B cell (primary cell): ENCODE measurements at regions not wholly inside any gene's neighbourhood (a gene's known extent, or its start where the extent isn't known, plus 50 kb on each side); places are given as distances from the start of the nearest gene placed in this dataset.

ENCODE experiments used
- ATAC-seq: fragments of 200-7000 bp; cut with Tn5 transposase; one replicate; pipeline ENCODE4 v1.10.0; 2021; ENCODE audit warnings: low read depth, mild to moderate bottlenecking, moderate number of reproducible peaks, moderate library complexity
- CTCF ChIA-PET: fragments of 350-600 bp; sonication (Branson Sonifier 250); formaldehyde crosslinking; loops from one replicate; lab custom pipeline; 2021; ENCODE audit warnings: antibody characterized with exemption, inconsistent platforms; lab: Charles Lee
- POLR2A ChIA-PET: fragments of 350-600 bp; sonication (Branson Sonifier 250); formaldehyde crosslinking; loops from one replicate; lab custom pipeline; 2021; ENCODE audit warnings: antibody characterized with exemption; lab: Charles Lee
- DNase-seq: peaks from one replicate; pipeline ENCODE4 v3.0.0; 2013
- H2AFZ ChIP-seq: 2 replicates; pipeline ENCODE4 v1.6.1; 2012; ENCODE audit warnings: mild to moderate bottlenecking, low read depth, low read length; ENCODE audit not compliant: insufficient read depth, poor library complexity, severe bottlenecking
- H3K27ac ChIP-seq, 2 donors: 1 replicate in 1 of 2; 2 replicates in 1 of 2; pipeline ENCODE4 v1.5.1; 2012 to 2013; ENCODE audit warnings: low read length in 2 of 2, mild to moderate bottlenecking in 2 of 2, moderate library complexity in 1 of 2
- H3K27me3 ChIP-seq, 4 experiments: fragments of 200-600 bp in 1 of 4; sonication (generic) in 1 of 4; replicated peaks in 1 of 4; 1 replicate in 2 of 4; 2 replicates in 2 of 4; pipeline versions ENCODE4 v1.6.1 to v1.7.0; 2013 to 2016; ENCODE audit warnings: low read length in 3 of 4, mild to moderate bottlenecking in 2 of 4, mixed read lengths in 1 of 4, moderate library complexity in 1 of 4; ENCODE audit not compliant: insufficient read depth in 4 of 4, control insufficient read depth in 3 of 4; ENCODE audit errors: control extremely low read depth in 1 of 4
- H3K36me3 ChIP-seq, 2 experiments: replicated peaks in 1 of 2; 1 replicate in 1 of 2; 2 replicates in 1 of 2; pipeline versions ENCODE4 v1.6.1 to v1.7.1; 2013; ENCODE audit warnings: low read length in 1 of 2; ENCODE audit not compliant: insufficient read depth in 2 of 2, control insufficient read depth in 1 of 2; ENCODE audit errors: control extremely low read depth in 1 of 2, extremely low read depth in 1 of 2
- H3K4me1 ChIP-seq, 2 donors: fragments of 200-600 bp in 1 of 2; sonication (generic) in 1 of 2; 1 replicate in 1 of 2; 2 replicates in 1 of 2; pipeline versions ENCODE4 v1.5.1 to v1.6.1; 2013 to 2017; ENCODE audit warnings: low read length in 2 of 2; ENCODE audit not compliant: control insufficient read depth in 2 of 2, insufficient read depth in 2 of 2
- H3K4me2 ChIP-seq: replicated peaks from 2 replicates; pipeline ENCODE3; 2012; ENCODE audit warnings: mild to moderate bottlenecking, low read depth, low read length; ENCODE audit not compliant: poor library complexity, severe bottlenecking
- H3K4me3 ChIP-seq, 5 experiments: fragments of 200-600 bp in 1 of 5; sonication (generic) in 1 of 5; 1 replicate in 3 of 5; 2 replicates in 2 of 5; pipeline versions ENCODE4 v1.5.1 to v1.7.0; 2011 to 2016; ENCODE audit warnings: low read length in 4 of 5, mild to moderate bottlenecking in 4 of 5, low read depth in 2 of 5, control low read depth in 1 of 5, moderate library complexity in 1 of 5; ENCODE audit not compliant: insufficient read depth in 1 of 5; ENCODE audit errors: control extremely low read depth in 1 of 5, extremely low read depth in 1 of 5
- H3K79me2 ChIP-seq: fragments of 200-600 bp; sonication (generic); one replicate; pipeline ENCODE4 v1.6.0; 2016; ENCODE audit warnings: low read length; ENCODE audit not compliant: control insufficient read depth, insufficient read depth
- H3K9ac ChIP-seq: fragments of 200-600 bp; sonication (generic); 2 replicates; pipeline ENCODE4 v1.6.1; 2017; ENCODE audit warnings: mild to moderate bottlenecking, low read length, moderate library complexity
- H3K9me3 ChIP-seq, 3 donors: one replicate each; pipeline versions ENCODE4 v1.6.1 to v1.7.1; 2013; ENCODE audit warnings: low read length in 2 of 3; ENCODE audit not compliant: control insufficient read depth in 2 of 3, insufficient read depth in 1 of 3; ENCODE audit errors: control extremely low read depth in 1 of 3
- H4K20me1 ChIP-seq: 2 replicates; pipeline ENCODE4 v1.6.0; 2012; ENCODE audit warnings: mild to moderate bottlenecking, low read length; ENCODE audit not compliant: insufficient read depth, control insufficient read depth, poor library complexity, severe bottlenecking
- H3K27ac Mint-ChIP-seq: one replicate; pipeline ENCODE4 v1.8.0; 2021; ENCODE audit warnings: mixed read lengths
- H3K27me3 Mint-ChIP-seq: one replicate; pipeline ENCODE4 v1.8.0; 2021; ENCODE audit warnings: mixed read lengths
- H3K4me1 Mint-ChIP-seq: one replicate; pipeline ENCODE4 v1.8.0; 2021; ENCODE audit warnings: mixed read lengths
- H3K4me3 Mint-ChIP-seq: one replicate; pipeline ENCODE4 v1.8.0; 2021; ENCODE audit warnings: mixed read lengths
- H3K9me3 Mint-ChIP-seq: one replicate; pipeline ENCODE4 v1.8.0; 2022; ENCODE audit warnings: mixed read lengths; ENCODE audit not compliant: insufficient read depth
- CTCF ChIP-seq: fragments of 200-600 bp; IDR thresholded peaks from one replicate; pipeline ENCODE4 v1.8.0; 2022; ENCODE audit warnings: antibody characterized with exemption, mild to moderate bottlenecking
- EZH2 ChIP-seq: IDR thresholded peaks from 2 replicates; pipeline ENCODE4 v1.6.1; 2012; ENCODE audit warnings: borderline replicate concordance, low read depth, mild to moderate bottlenecking, moderate library complexity, low read length; ENCODE audit not compliant: insufficient read depth, poor library complexity, severe bottlenecking
- WGBS: methylation state at CpG from one replicate; pipeline ENCODE4 v1.1.5; 2013; ENCODE audit warnings: missing lambda C conversion rate; ENCODE audit not compliant: insufficient coverage; 5-methylcytosine and 5-hydroxymethylcytosine counted together
- intact Hi-C: fragments of 100-400 bp; cut with micrococcal nuclease; formaldehyde crosslinking; loops from one replicate; pipeline ENCODE4 v1.10.0; 2022

- 78% methylated on average over 3 of the region's 3 CpGs for WGBS
- Histone ChIP-seq H3K79me2 (no peaks in the 10 kb centered on the region), H3K36me3 (no peaks in the 10 kb centered on the region), H3K4me1 (no peaks in the 10 kb centered on the region), H4K20me1 (no peaks in the 10 kb centered on the region), H3K4me2 (no peak overlapping the region), H3K27ac (no peak overlapping the region), H3K9me3 (no peaks in the 10 kb centered on the region), H3K27me3 (no peaks in the 10 kb centered on the region), H3K4me3 (no peak overlapping the region), H2AFZ (no peak overlapping the region), H3K9ac (no peak overlapping the region)
- Mint-ChIP-seq H3K27me3 (no peaks in the 10 kb centered on the region), H3K27ac (no peak overlapping the region), H3K9me3 (no peaks in the 10 kb centered on the region), H3K4me1 (no peaks in the 10 kb centered on the region), H3K4me3 (no peak overlapping the region)
- intact Hi-C loops: no loop called here
- ChIA-PET CTCF (no interaction called here), POLR2A (no interaction called here)
- ATAC-seq: no peak
- TF ChIP-seq CTCF (no peak), EZH2 (no peak)
- DNase-seq: no peak
These were observed 442.3 kb downstream of the GRB14 start for GRCh38 chr2:164178835-164179465.

- no peak for ATAC-seq
- H3K27ac ChIP-seq: no peak overlapping the region
- ChIA-PET CTCF (no interaction called here), POLR2A (no interaction called here)
- H4K20me1 ChIP-seq: no peaks in the 10 kb centered on the region
- H3K9me3 ChIP-seq: no peaks in the 10 kb centered on the region
- no peak overlapping the region for H3K4me3 Mint-ChIP-seq
- H3K27me3 Mint-ChIP-seq: no peaks in the 10 kb centered on the region
- DNase-seq: no peak
- no peak overlapping the region for H3K9ac ChIP-seq
- H3K27me3 ChIP-seq: no peaks in the 10 kb centered on the region
- H3K4me1 Mint-ChIP-seq: no peaks in the 10 kb centered on the region
- no peak overlapping the region for H3K4me2 ChIP-seq
- WGBS: 100% methylated on average over 2 of the region's 8 CpGs
- no peak for TF ChIP-seq CTCF
- no peak for TF ChIP-seq EZH2
- no peak overlapping the region for H3K4me3 ChIP-seq
- H3K36me3 ChIP-seq: no peaks in the 10 kb centered on the region
- H3K27ac Mint-ChIP-seq: no peak overlapping the region
- no peaks in the 10 kb centered on the region for H3K9me3 Mint-ChIP-seq
- H3K79me2 ChIP-seq: no peaks in the 10 kb centered on the region
- H2AFZ ChIP-seq: no peak overlapping the region
- H3K4me1 ChIP-seq: no peaks in the 10 kb centered on the region
- intact Hi-C loops: no loop called here
These were observed 428.8 kb upstream of the FIGN start for GRCh38 chr2:164164602-164165001.
